ENCODE measurements at regions not wholly inside any gene's neighbourhood (a gene's known extent, or its start where the extent isn't known, plus 50 kb on each side); places are given as distances from the start of the nearest gene placed in this dataset.

GRCh38 chr10:43866712-43867111, 218.0 kb upstream of the ZNF32 start:
- intact Hi-C loops (cut with micrococcal nuclease): no loop called here
- Histone ChIP-seq H3K9me3 (ENCODE audit: control insufficient read depth, insufficient read depth, low read length) (no peaks in the 10 kb centered on the region), H3K27me3 (ENCODE audit: control insufficient read depth, insufficient read depth, low read length) (no peaks in the 10 kb centered on the region), H3K27ac (ENCODE audit: low read length) (no peak overlapping the region), H3K36me3 (ENCODE audit: control insufficient read depth, insufficient read depth, low read length) (no peaks in the 10 kb centered on the region), H3K4me3 (ENCODE audit: low read length) (no peak overlapping the region), H3K4me1 (ENCODE audit: control insufficient read depth, insufficient read depth, low read length) (no peaks in the 10 kb centered on the region)
- ATAC-seq (no peak), DNase-seq (no peak)
- Mint-ChIP-seq H3K9me3 (no peaks in the 10 kb centered on the region), H3K4me3 (no peak overlapping the region), H3K27ac (no peak overlapping the region), H3K36me3 (no peaks in the 10 kb centered on the region), H3K27me3 (ENCODE audit: low read depth in 2 of 2) (peaks cover 9 to 14% of the 10 kb centered on the region in 2 donors), H3K4me1 (no peaks in the 10 kb centered on the region)
- TF ChIP-seq CTCF (IDR thresholded peaks at IDR 0.05): no peak
- 84% methylated on average over 6 of the region's 6 CpGs for WGBS (ENCODE audit: insufficient coverage)

GRCh38 chr10:43865265-43866135, 216.8 kb upstream of the ZNF32 start:
- no peaks in the 10 kb centered on the region for H3K9me3 ChIP-seq (ENCODE audit: control insufficient read depth, insufficient read depth, low read length)
- H3K36me3 ChIP-seq (ENCODE audit: control insufficient read depth, insufficient read depth, low read length): no peaks in the 10 kb centered on the region
- Mint-ChIP-seq H3K27me3 (ENCODE audit: low read depth in 2 of 2) (peaks cover 9 to 14% of the 10 kb centered on the region in 2 donors), H3K27ac (no peak overlapping the region), H3K4me1 (no peaks in the 10 kb centered on the region), H3K36me3 (no peaks in the 10 kb centered on the region), H3K9me3 (no peaks in the 10 kb centered on the region), H3K4me3 (no peak overlapping the region)
- DNase-seq (no peak), ATAC-seq (no peak)
- WGBS (ENCODE audit: insufficient coverage): 87% methylated on average over 13 of the region's 13 CpGs
- TF ChIP-seq CTCF (IDR thresholded peaks at IDR 0.05): no peak
- no peak overlapping the region for H3K27ac ChIP-seq (ENCODE audit: low read length)
- no peaks in the 10 kb centered on the region for H3K27me3 ChIP-seq (ENCODE audit: control insufficient read depth, insufficient read depth, low read length)
- no peaks in the 10 kb centered on the region for H3K4me1 ChIP-seq (ENCODE audit: control insufficient read depth, insufficient read depth, low read length)
- no peak overlapping the region for H3K4me3 ChIP-seq (ENCODE audit: low read length)
- intact Hi-C loops (cut with micrococcal nuclease): no loop called here

- no peaks in the 10 kb centered on the region for H3K36me3 Mint-ChIP-seq
Measured at GRCh38 chr10:43864656-43865055, 216.0 kb upstream of the ZNF32 start.

More at GRCh38 chr10:43864656-43865055, 216.0 kb upstream of the ZNF32 start:
- no peak overlapping the region for H3K27ac ChIP-seq (ENCODE audit: low read length)
- 90% methylated on average over 6 of the region's 6 CpGs for WGBS (ENCODE audit: insufficient coverage)
- H3K27me3 Mint-ChIP-seq (ENCODE audit: low read depth in 2 of 2): peaks cover 9 to 14% of the 10 kb centered on the region in 2 donors
- no peak for DNase-seq
- H3K4me3 Mint-ChIP-seq: no peak overlapping the region
- no peak for TF ChIP-seq CTCF (IDR thresholded peaks at IDR 0.05)
- no peaks in the 10 kb centered on the region for H3K9me3 Mint-ChIP-seq
- H3K4me1 ChIP-seq (ENCODE audit: control insufficient read depth, insufficient read depth, low read length): no peaks in the 10 kb centered on the region
- H3K27ac Mint-ChIP-seq: no peak overlapping the region
- no peak for ATAC-seq
- intact Hi-C loops (cut with micrococcal nuclease): no loop called here
- H3K36me3 ChIP-seq (ENCODE audit: control insufficient read depth, insufficient read depth, low read length): no peaks in the 10 kb centered on the region
- no peaks in the 10 kb centered on the region for H3K9me3 ChIP-seq (ENCODE audit: control insufficient read depth, insufficient read depth, low read length)
- H3K4me1 Mint-ChIP-seq: no peaks in the 10 kb centered on the region
- H3K27me3 ChIP-seq (ENCODE audit: control insufficient read depth, insufficient read depth, low read length): no peaks in the 10 kb centered on the region
- H3K4me3 ChIP-seq (ENCODE audit: low read length): no peak overlapping the region
